ENCODE measurements at regions not wholly inside any gene's neighbourhood (a gene's known extent, or its start where the extent isn't known, plus 50 kb on each side); places are given as distances from the start of the nearest gene placed in this dataset.

GRCh38 chr3:72381584-72381983 lies 466.7 kb downstream of the SHQ1 start:
- TF ChIP-seq BHLHE40 (IDR thresholded peaks at IDR 0.05; ENCODE audit: low read depth, low read length): no peak
- TF ChIP-seq POLR2A (IDR thresholded peaks at IDR 0.05; ENCODE audit: low read depth, low read length): no peak
- TF ChIP-seq, protein P1, sequence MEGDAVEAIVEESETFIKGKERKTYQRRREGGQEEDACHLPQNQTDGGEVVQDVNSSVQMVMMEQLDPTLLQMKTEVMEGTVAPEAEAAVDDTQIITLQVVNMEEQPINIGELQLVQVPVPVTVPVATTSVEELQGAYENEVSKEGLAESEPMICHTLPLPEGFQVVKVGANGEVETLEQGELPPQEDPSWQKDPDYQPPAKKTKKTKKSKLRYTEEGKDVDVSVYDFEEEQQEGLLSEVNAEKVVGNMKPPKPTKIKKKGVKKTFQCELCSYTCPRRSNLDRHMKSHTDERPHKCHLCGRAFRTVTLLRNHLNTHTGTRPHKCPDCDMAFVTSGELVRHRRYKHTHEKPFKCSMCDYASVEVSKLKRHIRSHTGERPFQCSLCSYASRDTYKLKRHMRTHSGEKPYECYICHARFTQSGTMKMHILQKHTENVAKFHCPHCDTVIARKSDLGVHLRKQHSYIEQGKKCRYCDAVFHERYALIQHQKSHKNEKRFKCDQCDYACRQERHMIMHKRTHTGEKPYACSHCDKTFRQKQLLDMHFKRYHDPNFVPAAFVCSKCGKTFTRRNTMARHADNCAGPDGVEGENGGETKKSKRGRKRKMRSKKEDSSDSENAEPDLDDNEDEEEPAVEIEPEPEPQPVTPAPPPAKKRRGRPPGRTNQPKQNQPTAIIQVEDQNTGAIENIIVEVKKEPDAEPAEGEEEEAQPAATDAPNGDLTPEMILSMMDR (conservative IDR thresholded peaks at IDR 0.05; ENCODE audit: low read depth, low read length): no peak
- TF ChIP-seq CHD1 (IDR thresholded peaks at IDR 0.05; ENCODE audit: low read depth, low read length): no peak
- no peak for TF ChIP-seq CEBPB (IDR thresholded peaks at IDR 0.05; ENCODE audit: low read depth, low read length)
- TF ChIP-seq NFE2L2 (IDR thresholded peaks at IDR 0.05; ENCODE audit: low read depth, low read length): no peak
- no peak for TF ChIP-seq MAFK (IDR thresholded peaks at IDR 0.05; ENCODE audit: low read depth, low read length)
- TF ChIP-seq RCOR1 (IDR thresholded peaks at IDR 0.05; ENCODE audit: insufficient replicate concordance, low read length): no peak
- no peak for TF ChIP-seq MAZ (IDR thresholded peaks at IDR 0.05; ENCODE audit: borderline replicate concordance, low read depth, low read length)
- TF ChIP-seq RAD21 (IDR thresholded peaks at IDR 0.05; ENCODE audit: low read length): no peak
- no peak for TF ChIP-seq SMC3 (IDR thresholded peaks at IDR 0.05; ENCODE audit: low read depth, low read length)
- no peak for TF ChIP-seq RFX5 (IDR thresholded peaks at IDR 0.05; ENCODE audit: low read depth, low read length)
- TF ChIP-seq FOS (IDR thresholded peaks at IDR 0.05; ENCODE audit: low read depth, low read length): no peak
- TF ChIP-seq, protein P2, sequence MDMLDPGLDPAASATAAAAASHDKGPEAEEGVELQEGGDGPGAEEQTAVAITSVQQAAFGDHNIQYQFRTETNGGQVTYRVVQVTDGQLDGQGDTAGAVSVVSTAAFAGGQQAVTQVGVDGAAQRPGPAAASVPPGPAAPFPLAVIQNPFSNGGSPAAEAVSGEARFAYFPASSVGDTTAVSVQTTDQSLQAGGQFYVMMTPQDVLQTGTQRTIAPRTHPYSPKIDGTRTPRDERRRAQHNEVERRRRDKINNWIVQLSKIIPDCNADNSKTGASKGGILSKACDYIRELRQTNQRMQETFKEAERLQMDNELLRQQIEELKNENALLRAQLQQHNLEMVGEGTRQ (IDR thresholded peaks at IDR 0.05; ENCODE audit: low read depth, low read length): no peak
- no peak for TF ChIP-seq MXI1 (IDR thresholded peaks at IDR 0.05; ENCODE audit: borderline replicate concordance, low read depth, low read length)
- POLR2A ChIA-PET (ENCODE audit: unreplicated experiment): no interaction called here
- no peak overlapping the region for H3K4me2 ChIP-seq (ENCODE audit: low read depth, low read length)
- peaks cover 70% of the 10 kb centered on the region for H4K20me1 ChIP-seq (ENCODE audit: insufficient read depth, low read length)
- in situ Hi-C loops (cut with MboI; ENCODE audit: low sequenced_read_pairs) (no loop called here), intact Hi-C loops (cut with micrococcal nuclease) (no loop called here), dilution Hi-C loops (cut with HindIII; ENCODE audit: low sequenced_read_pairs, unreplicated experiment) (no loop called here)
- H3K79me1 ChIP-seq (ENCODE audit: low read depth in 1 of 2, low read length in 2 of 2): peaks cover 44 to 80% of the 10 kb centered on the region in 2 experiments
- H4K8ac ChIP-seq (ENCODE audit: low read depth in 2 of 2, low read length in 2 of 2): no peak overlapping the region
- no peak overlapping the region for H3K4ac ChIP-seq (ENCODE audit: low read depth, low read length)
- no peak for DNase-seq
- WGBS, 2 experiments (ENCODE audit: extremely low coverage in 2 of 2, insufficient read length in 1 of 2): no CpG with 5 or more reads among the region's 6 CpGs
- no peak overlapping the region for H2BK120ac ChIP-seq (ENCODE audit: low read depth, low read length)
- no peak overlapping the region for H3K14ac ChIP-seq (replicated peaks; ENCODE audit: low read depth, low read length)
- peaks cover 5% of the 10 kb centered on the region for H3K4me1 ChIP-seq (ENCODE audit: control insufficient read depth, insufficient read depth, low read length)
- H3K23ac ChIP-seq (ENCODE audit: low read depth, low read length): no peak overlapping the region
- H3K9me3 ChIP-seq (ENCODE audit: control insufficient read depth, insufficient read depth, low read length): no peaks in the 10 kb centered on the region
- no peak overlapping the region for H3K4me3 ChIP-seq (ENCODE audit: insufficient read depth, low read depth, low read length)
- H2AK5ac ChIP-seq (ENCODE audit: low read depth, low read length): no peak overlapping the region
- H3K27ac ChIP-seq (ENCODE audit: insufficient read depth, low read length): no peak overlapping the region
- H3K9ac ChIP-seq (ENCODE audit: low read depth, low read length): no peak overlapping the region
- H3K9me1 ChIP-seq (ENCODE audit: insufficient read depth, low read length): peaks cover 12% of the 10 kb centered on the region
- H3K56ac ChIP-seq (ENCODE audit: extremely low read depth, insufficient read depth, low read length): no peak overlapping the region
- no peak overlapping the region for H4K91ac ChIP-seq (ENCODE audit: insufficient read depth, low read depth, low read length)
- H2BK5ac ChIP-seq (ENCODE audit: low read depth, low read length, poor library complexity, severe bottlenecking): no peak overlapping the region
- no peak overlapping the region for H3K18ac ChIP-seq (ENCODE audit: low read depth, low read length)
- H2BK20ac ChIP-seq (ENCODE audit: low read depth, low read length): no peak overlapping the region
- H2AFZ ChIP-seq (replicated peaks; ENCODE audit: low read length, poor library complexity): no peak overlapping the region
- no peak overlapping the region for H4K5ac ChIP-seq (ENCODE audit: low read depth, low read length)
- no TSS peak for BruUV-seq (replicated peaks)
- no peak for ATAC-seq (ENCODE audit: low read depth)
- H2BK15ac ChIP-seq (ENCODE audit: low read depth, low read length): no peak overlapping the region
- no peak overlapping the region for H2AK9ac ChIP-seq (replicated peaks; ENCODE audit: low read depth, low read length, poor library complexity)
- H3K27me3 ChIP-seq (ENCODE audit: control insufficient read depth, insufficient read depth, low read length): no peaks in the 10 kb centered on the region
- peaks cover 10% of the 10 kb centered on the region for H3K36me3 ChIP-seq (ENCODE audit: control insufficient read depth, insufficient read depth, low read length)
- CTCF ChIA-PET: no interaction called here

Measured in IMR-90 (cell line).